Parathyroid adenoma (tissue), 2 donors: ENCODE measurements at regions not wholly inside any gene's neighbourhood (a gene's known extent, or its start where the extent isn't known, plus 50 kb on each side); places are given as distances from the start of the nearest gene placed in this dataset.

Experiments
- H2AFZ ChIP-seq: fragments of 300-600 bp; sonication (generic); one replicate; pipeline ENCODE4 v1.7.0; 2017; ENCODE audit warnings: antibody characterized with exemption, mild to moderate bottlenecking
- H3K27ac ChIP-seq: fragments of 300-600 bp; sonication (generic); one replicate; pipeline ENCODE4 v1.7.0; 2017
- H3K27me3 ChIP-seq: fragments of 300-600 bp; sonication (generic); one replicate; pipeline ENCODE4 v1.7.0; 2017; ENCODE audit warnings: low read length; ENCODE audit not compliant: control insufficient read depth, insufficient read depth
- H3K36me3 ChIP-seq: fragments of 300-600 bp; sonication (generic); one replicate; pipeline ENCODE4 v1.7.0; 2017; ENCODE audit warnings: low read length; ENCODE audit not compliant: control insufficient read depth, insufficient read depth
- H3K4me1 ChIP-seq: fragments of 300-600 bp; sonication (generic); one replicate; pipeline ENCODE4 v1.7.0; 2017; ENCODE audit warnings: control low read depth
- H3K4me2 ChIP-seq: fragments of 300-600 bp; sonication (generic); one replicate; pipeline ENCODE4 v1.7.0; 2017; ENCODE audit warnings: low read length
- H3K4me3 ChIP-seq: fragments of 300-600 bp; sonication (generic); one replicate; pipeline ENCODE4 v1.7.0; 2017; ENCODE audit warnings: low read depth, low read length
- H3K79me2 ChIP-seq: fragments of 300-600 bp; sonication (generic); one replicate; pipeline ENCODE4 v1.7.0; 2017; ENCODE audit warnings: control low read depth
- H3K9ac ChIP-seq: fragments of 300-600 bp; sonication (generic); one replicate; pipeline ENCODE4 v1.7.0; 2017; ENCODE audit warnings: mild to moderate bottlenecking
- H3K9me3 ChIP-seq: fragments of 300-600 bp; sonication (generic); one replicate; pipeline ENCODE4 v1.7.0; 2017; ENCODE audit warnings: low read length; ENCODE audit not compliant: control insufficient read depth
- TF ChIP-seq, protein P1 (sequence below): fragments of 300-600 bp; sonication (generic); IDR thresholded peaks from one replicate; pipeline ENCODE4 v1.7.0; 2017; ENCODE audit warnings: antibody characterized with exemption, mild to moderate bottlenecking
- donor health status: primary hyperparathyroidism.

DNA sequence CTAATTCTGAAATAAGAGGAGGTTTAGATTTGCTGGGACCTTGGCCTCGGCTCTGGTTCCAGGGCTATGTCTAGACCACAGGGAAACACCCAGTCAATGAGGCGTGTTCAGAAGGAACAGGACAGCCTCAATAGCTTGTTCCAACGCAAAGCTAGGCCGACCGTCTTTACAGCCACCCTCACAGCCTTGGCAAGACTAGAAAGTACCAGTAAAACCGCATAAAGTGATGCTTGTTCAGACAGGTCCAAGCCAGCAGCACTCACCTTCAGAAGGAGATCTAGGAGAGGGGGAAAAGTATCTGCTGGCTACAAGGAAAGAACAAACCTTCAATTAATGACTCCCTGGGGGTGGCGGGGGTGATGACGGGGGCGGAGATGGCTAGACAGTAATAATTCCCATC lies 50.1 kb upstream of the LMTK2 start:
- no peaks in the 10 kb centered on the region for H3K9me3 ChIP-seq
- no peak overlapping the region for H3K4me3 ChIP-seq
- no peaks in the 10 kb centered on the region for H3K27me3 ChIP-seq
- H3K4me1 ChIP-seq = no peaks in the 10 kb centered on the region
- H3K79me2 ChIP-seq = no peaks in the 10 kb centered on the region
- no peak overlapping the region for H3K27ac ChIP-seq
- no peaks in the 10 kb centered on the region for H3K36me3 ChIP-seq
- H3K4me2 ChIP-seq = no peak overlapping the region
- TF ChIP-seq, protein P1, sequence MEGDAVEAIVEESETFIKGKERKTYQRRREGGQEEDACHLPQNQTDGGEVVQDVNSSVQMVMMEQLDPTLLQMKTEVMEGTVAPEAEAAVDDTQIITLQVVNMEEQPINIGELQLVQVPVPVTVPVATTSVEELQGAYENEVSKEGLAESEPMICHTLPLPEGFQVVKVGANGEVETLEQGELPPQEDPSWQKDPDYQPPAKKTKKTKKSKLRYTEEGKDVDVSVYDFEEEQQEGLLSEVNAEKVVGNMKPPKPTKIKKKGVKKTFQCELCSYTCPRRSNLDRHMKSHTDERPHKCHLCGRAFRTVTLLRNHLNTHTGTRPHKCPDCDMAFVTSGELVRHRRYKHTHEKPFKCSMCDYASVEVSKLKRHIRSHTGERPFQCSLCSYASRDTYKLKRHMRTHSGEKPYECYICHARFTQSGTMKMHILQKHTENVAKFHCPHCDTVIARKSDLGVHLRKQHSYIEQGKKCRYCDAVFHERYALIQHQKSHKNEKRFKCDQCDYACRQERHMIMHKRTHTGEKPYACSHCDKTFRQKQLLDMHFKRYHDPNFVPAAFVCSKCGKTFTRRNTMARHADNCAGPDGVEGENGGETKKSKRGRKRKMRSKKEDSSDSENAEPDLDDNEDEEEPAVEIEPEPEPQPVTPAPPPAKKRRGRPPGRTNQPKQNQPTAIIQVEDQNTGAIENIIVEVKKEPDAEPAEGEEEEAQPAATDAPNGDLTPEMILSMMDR = no peak
- no peak overlapping the region for H3K9ac ChIP-seq
- no peak overlapping the region for H2AFZ ChIP-seq
